H1 (cell line): ENCODE measurements at regions not wholly inside any gene's neighbourhood (a gene's known extent, or its start where the extent isn't known, plus 50 kb on each side); places are given as distances from the start of the nearest gene placed in this dataset.
A peak's percentile ranks its signal among the peaks of the same experiment; 100 is the strongest.

Experiments used
- CTCF ChIA-PET: fragments of 300-600 bp; sonication (Branson Sonifier 250); formaldehyde crosslinking; loops from one replicate; lab custom pipeline; 2021; ENCODE audit not compliant: partially characterized antibody; lab: Charles Lee
- POLR2A ChIA-PET: fragments of 300-600 bp; sonication (Branson Sonifier 250); formaldehyde crosslinking; loops from one replicate; lab custom pipeline; 2021; ENCODE audit warnings: inconsistent platforms; ENCODE audit not compliant: partially characterized antibody; lab: Charles Lee
- DNase-seq, 2 experiments: peaks; one replicate each; pipeline versions ENCODE4 v3.0.0 to v3.0.0-alpha.2; 2010 to 2022; ENCODE audit warnings: low spot score in 2 of 2, low read depth in 1 of 2, mixed read lengths in 1 of 2
- FAIRE-seq: peaks from 2 replicates; lab custom pipeline; 2011; peaks lifted over from hg19 to GRCh38; lab: Jason Lieb, UNC
- H2AFZ ChIP-seq: 2 replicates; pipeline ENCODE4 v1.8.1; 2012; ENCODE audit warnings: low read length, inconsistent platforms
- H2AK5ac ChIP-seq: 2 replicates; pipeline ENCODE4 v1.6.1; 2013; ENCODE audit warnings: low read depth, low read length
- H2BK120ac ChIP-seq: replicated peaks from 2 replicates; pipeline ENCODE3; 2013; ENCODE audit warnings: low read depth, low read length, inconsistent platforms
- H2BK12ac ChIP-seq: 2 replicates; pipeline ENCODE4 v1.6.1; 2013; ENCODE audit warnings: low read depth, low read length
- H2BK15ac ChIP-seq: 2 replicates; pipeline ENCODE4 v1.6.1; 2013; ENCODE audit warnings: low read length
- H2BK20ac ChIP-seq: 2 replicates; pipeline ENCODE4 v1.6.1; 2013; ENCODE audit warnings: low read length
- H2BK5ac ChIP-seq: 2 replicates; pipeline ENCODE4 v1.6.1; 2013; ENCODE audit warnings: low read depth, low read length
- H3K14ac ChIP-seq: 2 replicates; pipeline ENCODE4 v1.6.1; 2013; ENCODE audit warnings: inconsistent platforms; ENCODE audit not compliant: insufficient read length
- H3K18ac ChIP-seq: 2 replicates; pipeline ENCODE4 v1.6.1; 2013; ENCODE audit warnings: low read length; ENCODE audit errors: extremely low read depth
- H3K23ac ChIP-seq: 2 replicates; pipeline ENCODE4 v1.6.1; 2013; ENCODE audit warnings: inconsistent platforms; ENCODE audit not compliant: insufficient read length
- H3K23me2 ChIP-seq: 2 replicates; pipeline ENCODE4 v1.6.1; 2013; ENCODE audit warnings: low read depth, low read length
- H3K27ac ChIP-seq: 2 replicates; pipeline ENCODE4 v1.6.1; 2011; ENCODE audit warnings: low read depth, low read length, inconsistent platforms
- H3K27me3 ChIP-seq, 4 experiments: replicated peaks in 1 of 4; 1 replicate in 1 of 4; 2 replicates in 3 of 4; pipeline versions ENCODE4 v1.6.1 to v1.8.1; 2011 to 2013; ENCODE audit warnings: low read length in 3 of 4, mild to moderate bottlenecking in 3 of 4, inconsistent platforms in 2 of 4, mixed read lengths in 2 of 4, moderate library complexity in 1 of 4; ENCODE audit not compliant: control insufficient read depth in 3 of 4, insufficient read depth in 3 of 4; ENCODE audit errors: extremely low read depth in 1 of 4
- H3K36me3 ChIP-seq, 4 experiments: 2 replicates each; pipeline versions ENCODE4 v1.6.1 to v1.8.1; 2011 to 2013; ENCODE audit warnings: mild to moderate bottlenecking in 4 of 4, low read length in 3 of 4, moderate library complexity in 2 of 4, control low read depth in 1 of 4, inconsistent platforms in 1 of 4; ENCODE audit not compliant: insufficient read depth in 4 of 4, control insufficient read depth in 2 of 4
- H3K4ac ChIP-seq: replicated peaks from 2 replicates; pipeline ENCODE3; 2013; ENCODE audit warnings: low read length, low read depth, mixed read lengths, inconsistent platforms; ENCODE audit not compliant: insufficient read length
- H3K4me1 ChIP-seq, 4 experiments: replicated peaks in 1 of 4; 1 replicate in 1 of 4; 2 replicates in 3 of 4; pipeline versions ENCODE4 v1.6.1 to v1.8.1; 2011 to 2013; ENCODE audit warnings: low read length in 3 of 4, inconsistent platforms in 2 of 4, mixed read lengths in 1 of 4; ENCODE audit not compliant: insufficient read depth in 4 of 4, control insufficient read depth in 3 of 4
- H3K4me2 ChIP-seq, 2 experiments: 2 replicates each; pipeline versions ENCODE4 v1.6.1 to v1.8.1; 2011 to 2013; ENCODE audit warnings: low read depth in 2 of 2, low read length in 2 of 2, control low read depth in 1 of 2, inconsistent platforms in 1 of 2, mild to moderate bottlenecking in 1 of 2; ENCODE audit not compliant: insufficient read depth in 1 of 2
- H3K4me3 ChIP-seq, 4 experiments: fragments of 200-600, 300-600 bp in 1 of 4; sonication (generic), shearing (Covaris generic), sonication (Bioruptor Twin) in 1 of 4; 2 replicates each; pipeline versions ENCODE4 v1.5.1 to v1.8.1; 2011 to 2016; ENCODE audit warnings: low read length in 4 of 4, low read depth in 3 of 4, control low read depth in 2 of 4, inconsistent platforms in 2 of 4, mild to moderate bottlenecking in 2 of 4, mixed read lengths in 1 of 4, moderate library complexity in 1 of 4; ENCODE audit not compliant: insufficient read depth in 2 of 4; ENCODE audit errors: extremely low read depth in 1 of 4
- H3K56ac ChIP-seq: replicated peaks from 2 replicates; pipeline ENCODE3; 2013; ENCODE audit warnings: low read depth, mild to moderate bottlenecking, mixed read lengths, low read length, inconsistent platforms; ENCODE audit not compliant: insufficient read length
- H3K79me1 ChIP-seq: 2 replicates; pipeline ENCODE4 v1.6.1; 2013; ENCODE audit warnings: low read depth, low read length, control low read depth
- H3K79me2 ChIP-seq, 2 experiments: 2 replicates each; pipeline versions ENCODE4 v1.6.1 to v1.8.1; 2012 to 2013; ENCODE audit warnings: low read length in 2 of 2, mild to moderate bottlenecking in 2 of 2, inconsistent platforms in 1 of 2; ENCODE audit not compliant: insufficient read depth in 2 of 2, control insufficient read depth in 1 of 2
- H3K9ac ChIP-seq, 4 experiments: replicated peaks in 1 of 4; 1 replicate in 1 of 4; 2 replicates in 3 of 4; pipeline versions ENCODE4 v1.6.1 to v1.8.1; 2011 to 2013; ENCODE audit warnings: low read depth in 3 of 4, low read length in 3 of 4, control low read depth in 2 of 4, mild to moderate bottlenecking in 2 of 4, moderate library complexity in 2 of 4, inconsistent platforms in 1 of 4; ENCODE audit errors: extremely low read depth in 1 of 4
- H3K9me3 ChIP-seq, 2 experiments: 2 replicates each; pipeline versions ENCODE4 v1.6.1 to v1.8.1; 2012 to 2013; ENCODE audit warnings: mild to moderate bottlenecking in 2 of 2, moderate library complexity in 2 of 2, control low read depth in 1 of 2, inconsistent platforms in 1 of 2, low read depth in 1 of 2, low read length in 1 of 2, mixed read lengths in 1 of 2; ENCODE audit not compliant: insufficient read depth in 2 of 2
- H4K20me1 ChIP-seq, 2 experiments: replicated peaks in 1 of 2; 2 replicates each; pipeline versions ENCODE3 to v1.8.1; 2011 to 2013; ENCODE audit warnings: inconsistent platforms in 2 of 2, low read length in 2 of 2, mild to moderate bottlenecking in 1 of 2; ENCODE audit not compliant: insufficient read depth in 2 of 2, control insufficient read depth in 1 of 2
- H4K5ac ChIP-seq: 2 replicates; pipeline ENCODE4 v1.6.1; 2013; ENCODE audit warnings: low read length, low read depth, mixed read lengths, inconsistent platforms; ENCODE audit not compliant: insufficient read length
- H4K8ac ChIP-seq: 2 replicates; pipeline ENCODE4 v1.8.0; 2013; ENCODE audit warnings: mild to moderate bottlenecking, moderate library complexity, low read length, inconsistent platforms; ENCODE audit not compliant: insufficient read depth; ENCODE audit errors: extremely low read depth
- H4K91ac ChIP-seq: replicated peaks from 2 replicates; pipeline ENCODE3; 2013; ENCODE audit warnings: low read length, mixed read lengths, inconsistent platforms; ENCODE audit not compliant: insufficient read length
- BCL11A ChIP-seq, 2 experiments: IDR thresholded peaks; one replicate each; pipeline ENCODE4 v1.6.1; 2011; ENCODE audit warnings: low read depth in 2 of 2, low read length in 2 of 2, mild to moderate bottlenecking in 2 of 2
- BRCA1 ChIP-seq: IDR thresholded peaks from 2 replicates; pipeline ENCODE4 v1.6.1; 2012; ENCODE audit warnings: low read depth, low read length, improper control_type of control experiment
- CBX5 ChIP-seq: fragments of 300-800, 300-1000 bp; sonication (generic); IDR thresholded peaks from 2 replicates; pipeline ENCODE4 v1.7.1; 2016; ENCODE audit warnings: antibody characterized with exemption, low read length, low read depth
- CREB1 ChIP-seq: IDR thresholded peaks from 2 replicates; pipeline ENCODE4 v1.6.1; 2012; ENCODE audit warnings: inconsistent platforms
- EGR1 ChIP-seq: IDR thresholded peaks from 2 replicates; pipeline ENCODE4 v1.6.1; 2011; ENCODE audit warnings: low read depth, low read length, borderline replicate concordance
- NRF1 ChIP-seq: IDR thresholded peaks from 2 replicates; pipeline ENCODE4 v1.6.1; 2011; ENCODE audit warnings: mild to moderate bottlenecking, low read depth, low read length, improper control_type of control experiment
- PHF8 ChIP-seq: fragments of 200-600 bp; sonication (generic); conservative IDR thresholded peaks from 2 replicates; pipeline ENCODE4 v1.7.1; 2012; ENCODE audit warnings: low read depth, mild to moderate bottlenecking, inconsistent platforms, low read length, moderate library complexity
- POLR2AphosphoS5 ChIP-seq: IDR thresholded peaks from 2 replicates; pipeline ENCODE4 v1.6.1; 2011; ENCODE audit warnings: low read depth, low read length
- POU5F1 ChIP-seq: IDR thresholded peaks from 2 replicates; pipeline ENCODE4 v1.6.1; 2011; ENCODE audit warnings: low read depth, mild to moderate bottlenecking, low read length, moderate library complexity
- SIX5 ChIP-seq: IDR thresholded peaks from 2 replicates; pipeline ENCODE4 v1.6.1; 2011; ENCODE audit warnings: mild to moderate bottlenecking, low read depth, low read length
- SUZ12 ChIP-seq: fragments of 200-600 bp; sonication (generic); IDR thresholded peaks from 2 replicates; pipeline ENCODE4 v1.6.1; 2012; ENCODE audit warnings: mild to moderate bottlenecking, inconsistent platforms, low read length, moderate library complexity, mixed read lengths
- TBP ChIP-seq: IDR thresholded peaks from 2 replicates; pipeline ENCODE4 v1.6.1; 2011; ENCODE audit warnings: low read depth, low read length, improper control_type of control experiment
- WGBS, 2 experiments: shearing (Covaris generic) in 1 of 2; methylation state at CpG; one replicate each; pipeline versions ENCODE4 v1.1.6 to v1.1.7; 2013 to 2015; ENCODE audit warnings: low lambda C conversion rate in 2 of 2, mixed read lengths in 2 of 2, inconsistent platforms in 1 of 2, low coverage in 1 of 2, missing lambda C conversion rate in 1 of 2; ENCODE audit not compliant: insufficient replicate concordance in 2 of 2, insufficient coverage in 1 of 2, insufficient read length in 1 of 2; ENCODE audit errors: extremely low coverage in 1 of 2, missing lambda C conversion rate in 1 of 2; 5-methylcytosine and 5-hydroxymethylcytosine counted together
- TF ChIP-seq, protein P1 (sequence below): IDR thresholded peaks from 2 replicates; pipeline ENCODE4 v1.6.1; 2012; ENCODE audit warnings: low read length, inconsistent platforms
- TF ChIP-seq, protein P2 (sequence below): IDR thresholded peaks from 2 replicates; pipeline ENCODE4 v1.6.1; 2012; ENCODE audit warnings: inconsistent platforms

DNA sequence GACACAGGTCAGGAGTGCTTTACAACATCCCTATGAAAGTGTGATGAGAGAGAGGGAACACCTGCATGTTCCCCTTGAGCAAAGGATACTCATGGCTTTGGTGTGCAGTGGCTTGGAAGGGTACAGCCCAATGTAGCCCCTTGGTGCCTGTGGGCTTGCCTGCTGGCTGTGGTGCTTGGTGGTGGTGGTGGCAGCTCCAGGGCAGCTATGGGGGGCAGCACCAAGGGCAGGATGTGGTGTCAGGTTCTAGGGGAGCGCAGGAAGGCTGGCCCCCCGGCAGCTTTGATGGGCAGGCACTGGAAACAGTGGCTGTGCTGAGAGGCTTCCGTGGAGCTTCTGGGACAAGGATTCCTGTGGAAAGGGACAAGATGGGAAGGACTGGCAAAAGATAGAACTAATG lies 464.0 kb upstream of the ZMIZ1 start:
- POLR2A ChIA-PET, result no interaction called here
- FAIRE-seq, result no peak
- WGBS, 2 experiments, result 88% methylated on average over 3 of the region's 3 CpGs; no CpG with 5 or more reads in 1 of the 2 experiments
- TF ChIP-seq EGR1, result no peak
- TF ChIP-seq BCL11A (IDR thresholded peaks at IDR 0.05; ENCODE audit: low read depth in 2 of 2, low read length in 2 of 2), result no peak
- no peak for TF ChIP-seq BRCA1
- TF ChIP-seq, protein P1, sequence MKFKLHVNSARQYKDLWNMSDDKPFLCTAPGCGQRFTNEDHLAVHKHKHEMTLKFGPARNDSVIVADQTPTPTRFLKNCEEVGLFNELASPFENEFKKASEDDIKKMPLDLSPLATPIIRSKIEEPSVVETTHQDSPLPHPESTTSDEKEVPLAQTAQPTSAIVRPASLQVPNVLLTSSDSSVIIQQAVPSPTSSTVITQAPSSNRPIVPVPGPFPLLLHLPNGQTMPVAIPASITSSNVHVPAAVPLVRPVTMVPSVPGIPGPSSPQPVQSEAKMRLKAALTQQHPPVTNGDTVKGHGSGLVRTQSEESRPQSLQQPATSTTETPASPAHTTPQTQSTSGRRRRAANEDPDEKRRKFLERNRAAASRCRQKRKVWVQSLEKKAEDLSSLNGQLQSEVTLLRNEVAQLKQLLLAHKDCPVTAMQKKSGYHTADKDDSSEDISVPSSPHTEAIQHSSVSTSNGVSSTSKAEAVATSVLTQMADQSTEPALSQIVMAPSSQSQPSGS, result no peak
- TF ChIP-seq TBP, result no peak
- no peak for TF ChIP-seq POU5F1
- no peak for TF ChIP-seq PHF8
- no peak for TF ChIP-seq CBX5
- no peak for TF ChIP-seq POLR2AphosphoS5
- no peak for TF ChIP-seq CREB1
- TF ChIP-seq NRF1, result no peak
- TF ChIP-seq SIX5, result no peak
- TF ChIP-seq, protein P2, sequence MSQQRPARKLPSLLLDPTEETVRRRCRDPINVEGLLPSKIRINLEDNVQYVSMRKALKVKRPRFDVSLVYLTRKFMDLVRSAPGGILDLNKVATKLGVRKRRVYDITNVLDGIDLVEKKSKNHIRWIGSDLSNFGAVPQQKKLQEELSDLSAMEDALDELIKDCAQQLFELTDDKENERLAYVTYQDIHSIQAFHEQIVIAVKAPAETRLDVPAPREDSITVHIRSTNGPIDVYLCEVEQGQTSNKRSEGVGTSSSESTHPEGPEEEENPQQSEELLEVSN, result no peak
- no peak for TF ChIP-seq SUZ12

More for the DNA sequence above, 464.0 kb upstream of the ZMIZ1 start:
- no peak overlapping the region for H2BK15ac ChIP-seq
- no peak for DNase-seq
- no peaks in the 10 kb centered on the region for H3K23me2 ChIP-seq
- no peak overlapping the region for H3K23ac ChIP-seq
- H4K91ac ChIP-seq, result no peak overlapping the region
- CTCF ChIA-PET, result interaction anchor here (1.2 to 1.8 kb wide), 5 partner anchors 13 to 395 kb away, joined by 3 to 7 read pairs (median 4); no protein-coding TSS in a partner anchor
- H2AFZ ChIP-seq, result no peak overlapping the region
- H2BK5ac ChIP-seq, result no peak overlapping the region
- H4K5ac ChIP-seq, result no peak overlapping the region
- H3K27me3 ChIP-seq, result no peaks in the 10 kb centered on the region
- peaks cover 0 to under 1% of the 10 kb centered on the region in 2 experiments; a peak in 1 of 4 replicates for H3K9me3 ChIP-seq
- H4K20me1 ChIP-seq, result no peaks in the 10 kb centered on the region
- no peak overlapping the region for H3K9ac ChIP-seq
- H3K4ac ChIP-seq, result no peak overlapping the region
- no peak overlapping the region for H3K4me2 ChIP-seq
- no peak overlapping the region for H2BK12ac ChIP-seq
- H3K79me1 ChIP-seq, result no peaks in the 10 kb centered on the region; the same call in 1 of the 2 replicates
- H2AK5ac ChIP-seq, result no peak overlapping the region
- H3K4me1 ChIP-seq, result no peaks in the 10 kb centered on the region
- no peak overlapping the region for H3K18ac ChIP-seq
- no peak overlapping the region for H2BK120ac ChIP-seq
- H3K4me3 ChIP-seq, result no peak overlapping the region
- no peak overlapping the region for H2BK20ac ChIP-seq
- no peaks in the 10 kb centered on the region for H3K36me3 ChIP-seq
- H4K8ac ChIP-seq, result peak overlapping the region; percentile 14
- no peaks in the 10 kb centered on the region for H3K79me2 ChIP-seq
- H3K56ac ChIP-seq, result no peak overlapping the region
- no peak overlapping the region for H3K14ac ChIP-seq
- H3K27ac ChIP-seq, result no peak overlapping the region
